Neural progenitor cell (in vitro differentiated cells): ENCODE measurements at regions not wholly inside any gene's neighbourhood (a gene's known extent, or its start where the extent isn't known, plus 50 kb on each side); places are given as distances from the start of the nearest gene placed in this dataset.

Source experiments
- DNase-seq: peaks from one replicate; pipeline ENCODE4 v3.0.0-alpha.2; 2016; ENCODE audit warnings: low spot score
- H2AFZ ChIP-seq: fragments of 200-600 bp; sonication (generic); replicated peaks from 2 replicates; pipeline ENCODE4 v1.6.1; 2016; ENCODE audit warnings: antibody characterized with exemption
- H3F3A ChIP-seq: fragments of 200-600 bp; sonication (generic); 2 replicates; pipeline ENCODE4 v1.6.1; 2016; ENCODE audit warnings: antibody characterized with exemption, low read depth
- H3K27ac ChIP-seq: fragments of 200-600 bp; sonication (generic); 2 replicates; pipeline ENCODE4 v1.5.1; 2016; ENCODE audit warnings: mild to moderate bottlenecking
- H3K27me3 ChIP-seq: fragments of 200-600 bp; sonication (generic); 2 replicates; pipeline ENCODE4 v1.6.1; 2016; ENCODE audit warnings: mild to moderate bottlenecking, moderate library complexity
- H3K36me3 ChIP-seq: fragments of 200-600 bp; sonication (generic); 2 replicates; pipeline ENCODE4 v1.5.1; 2016
- H3K4me1 ChIP-seq: fragments of 200-600 bp; sonication (generic); 2 replicates; pipeline ENCODE4 v1.6.1; 2016; ENCODE audit warnings: mixed run types
- H3K4me2 ChIP-seq: fragments of 200-600 bp; sonication (generic); 2 replicates; pipeline ENCODE4 v1.6.1; 2016
- H3K4me3 ChIP-seq: fragments of 200-600 bp; sonication (generic); 2 replicates; pipeline ENCODE4 v1.5.1; 2016
- H3K79me2 ChIP-seq: fragments of 200-600 bp; sonication (generic); 2 replicates; pipeline ENCODE4 v1.6.1; 2016; ENCODE audit warnings: low read depth
- H3K9ac ChIP-seq: fragments of 200-600 bp; sonication (generic); 2 replicates; pipeline ENCODE4 v1.6.1; 2016
- H3K9me3 ChIP-seq: fragments of 200-600 bp; sonication (generic); 2 replicates; pipeline ENCODE4 v1.5.1; 2016; ENCODE audit warnings: low read depth
- H4K20me1 ChIP-seq: fragments of 200-600 bp; sonication (generic); 2 replicates; pipeline ENCODE4 v1.6.1; 2016; ENCODE audit warnings: low read depth
- H3K27ac Mint-ChIP-seq: 3 replicates; pipeline ENCODE4 v1.8.0; 2021; ENCODE audit warnings: mixed read lengths
- H3K27me3 Mint-ChIP-seq: 2 replicates; pipeline ENCODE4 v1.8.0; 2022; ENCODE audit warnings: low read depth, mild to moderate bottlenecking, inconsistent platforms, moderate library complexity, mixed read lengths; ENCODE audit not compliant: insufficient read depth
- H3K36me3 Mint-ChIP-seq: 3 replicates; pipeline ENCODE4 v1.8.0; 2021; ENCODE audit warnings: mixed read lengths
- H3K4me1 Mint-ChIP-seq: 3 replicates; pipeline ENCODE4 v1.8.0; 2021; ENCODE audit warnings: mixed read lengths
- H3K4me3 Mint-ChIP-seq: 3 replicates; pipeline ENCODE4 v1.8.0; 2021; ENCODE audit warnings: mild to moderate bottlenecking, moderate library complexity, mixed read lengths
- H3K9me3 Mint-ChIP-seq: 3 replicates; pipeline ENCODE4 v1.8.0; 2020; ENCODE audit warnings: mixed read lengths
- CTCF ChIP-seq: fragments of 200-600 bp; sonication (generic); IDR thresholded peaks from 2 replicates; pipeline ENCODE4 v1.5.1; 2017; ENCODE audit warnings: antibody characterized with exemption, mild to moderate bottlenecking
- EZH2 ChIP-seq: fragments of 200-600 bp; sonication (generic); IDR thresholded peaks from 2 replicates; pipeline ENCODE4 v1.6.1; 2017; ENCODE audit warnings: antibody characterized with exemption, mild to moderate bottlenecking, moderate library complexity
- EZH2phosphoT487 ChIP-seq: fragments of 200-600 bp; sonication (generic); IDR thresholded peaks from 2 replicates; pipeline ENCODE4 v1.6.1; 2017; ENCODE audit warnings: antibody characterized with exemption

GRCh38 chr14:46198676-46199075 lies 452.9 kb downstream of the RPL10L start:
- H3K4me3 ChIP-seq, result no peak overlapping the region
- H3K27ac ChIP-seq, result no peak overlapping the region
- Mint-ChIP-seq H3K36me3 (no peaks in the 10 kb centered on the region), H3K9me3 (no peaks in the 10 kb centered on the region), H3K4me3 (no peak overlapping the region), H3K4me1 (no peaks in the 10 kb centered on the region), H3K27me3 (no peaks in the 10 kb centered on the region), H3K27ac (no peak overlapping the region)
- H3K27me3 ChIP-seq, result no peaks in the 10 kb centered on the region
- H3K36me3 ChIP-seq, result no peaks in the 10 kb centered on the region
- no peaks in the 10 kb centered on the region for H3K9me3 ChIP-seq
- DNase-seq, result no peak
- no peak overlapping the region for H2AFZ ChIP-seq
- TF ChIP-seq EZH2phosphoT487 (no peak), EZH2 (no peak), CTCF (no peak)
- no peaks in the 10 kb centered on the region for H3K79me2 ChIP-seq
- no peak overlapping the region for H3K9ac ChIP-seq
- H3F3A ChIP-seq, result no peaks in the 10 kb centered on the region
- H3K4me2 ChIP-seq, result no peak overlapping the region
- no peaks in the 10 kb centered on the region for H4K20me1 ChIP-seq
- H3K4me1 ChIP-seq, result no peaks in the 10 kb centered on the region

- no peak overlapping the region for H3K4me2 ChIP-seq
- H3K27ac ChIP-seq, result no peak overlapping the region
- TF ChIP-seq EZH2 (no peak), EZH2phosphoT487 (no peak), CTCF (no peak)
- H3K4me3 ChIP-seq, result no peak overlapping the region
- no peak for DNase-seq
- H3K9me3 ChIP-seq, result no peaks in the 10 kb centered on the region
- no peaks in the 10 kb centered on the region for H3K4me1 Mint-ChIP-seq
- no peaks in the 10 kb centered on the region for H3K36me3 Mint-ChIP-seq
- no peak overlapping the region for H3K4me3 Mint-ChIP-seq
- H3K9me3 Mint-ChIP-seq, result no peaks in the 10 kb centered on the region
- no peaks in the 10 kb centered on the region for H3K36me3 ChIP-seq
- no peaks in the 10 kb centered on the region for H3K79me2 ChIP-seq
- peak overlapping the region; percentile 67 for H2AFZ ChIP-seq
- no peaks in the 10 kb centered on the region for H3K27me3 ChIP-seq
- no peaks in the 10 kb centered on the region for H3K27me3 Mint-ChIP-seq
- H3K27ac Mint-ChIP-seq, result no peak overlapping the region
- no peaks in the 10 kb centered on the region for H4K20me1 ChIP-seq
- no peak overlapping the region for H3K9ac ChIP-seq
- no peaks in the 10 kb centered on the region for H3F3A ChIP-seq
- H3K4me1 ChIP-seq, result no peaks in the 10 kb centered on the region
Measured at GRCh38 chr14:46197856-46198255, 453.7 kb downstream of the RPL10L start.
